NCI-H2107 treated with DMSO at 0.1 percent for 48 hours (cell line): ENCODE measurements at regions not wholly inside any gene's neighbourhood (a gene's known extent, or its start where the extent isn't known, plus 50 kb on each side); places are given as distances from the start of the nearest gene placed in this dataset.

ENCODE experiments used
- DNase-seq: peaks from one replicate; lab custom pipeline; 2025; ENCODE audit not compliant: unreplicated experiment; lab: John Stamatoyannopoulos, UW

GRCh38 chr4:84441758-84442377 lies 57.2 kb downstream of the NKX6-1 start:
- DNase-seq: no peak

GRCh38 chr4:84439996-84440395 lies 59.1 kb downstream of the NKX6-1 start:
- no peak for DNase-seq

DNA sequence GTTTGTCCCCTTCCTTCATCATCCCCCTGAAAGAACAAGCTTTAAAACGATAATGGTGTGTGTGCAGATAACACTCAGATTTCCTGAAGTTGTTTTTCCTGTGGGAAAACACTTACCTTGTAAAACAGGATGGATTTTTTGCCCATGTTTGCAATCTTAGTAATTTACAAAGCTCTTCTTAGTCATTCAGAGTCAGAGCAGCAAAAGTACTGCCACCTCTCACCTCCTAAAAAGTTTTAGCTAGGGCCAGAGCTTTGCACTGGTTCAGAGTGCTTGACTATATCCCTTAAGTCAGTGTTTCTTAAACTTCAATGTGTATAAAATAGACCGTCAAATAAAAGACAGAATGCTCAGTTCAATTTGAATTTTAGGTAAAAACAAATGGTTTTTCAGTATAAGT lies 62.3 kb downstream of the NKX6-1 start:
- DNase-seq: no peak

DNA sequence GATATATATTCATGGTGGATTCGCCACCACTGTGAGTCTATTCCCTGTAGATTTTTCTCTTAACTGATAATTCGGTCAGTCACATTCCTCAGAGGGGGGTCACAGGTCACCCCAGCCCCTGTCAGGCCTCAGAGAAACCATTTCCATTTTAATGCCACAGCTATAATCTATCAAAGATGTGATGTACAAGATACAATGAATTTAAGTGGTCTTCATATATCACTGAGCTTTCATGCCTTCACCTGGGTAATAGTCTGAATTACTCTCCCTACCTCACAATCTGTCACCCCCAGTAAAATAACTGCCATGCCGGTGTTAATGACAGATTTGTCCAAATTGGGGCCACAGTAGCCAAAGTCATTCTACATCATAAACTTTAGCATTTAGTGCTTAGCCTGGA lies 64.7 kb downstream of the NKX6-1 start:
- no peak for DNase-seq

GRCh38 chr4:84433633-84434222 lies 65.4 kb downstream of the NKX6-1 start:
- no peak for DNase-seq

- no peak for DNase-seq
Observed at GRCh38 chr4:84432713-84433112, 66.4 kb downstream of the NKX6-1 start.

GRCh38 chr4:84420608-84421007 lies 78.5 kb downstream of the NKX6-1 start:
- DNase-seq: no peak

- no peak for DNase-seq
Observed at GRCh38 chr4:84419201-84419600, 79.9 kb downstream of the NKX6-1 start.

- DNase-seq: peak; percentile 43
Observed at GRCh38 chr4:84417997-84418709, 80.9 kb downstream of the NKX6-1 start.

DNA sequence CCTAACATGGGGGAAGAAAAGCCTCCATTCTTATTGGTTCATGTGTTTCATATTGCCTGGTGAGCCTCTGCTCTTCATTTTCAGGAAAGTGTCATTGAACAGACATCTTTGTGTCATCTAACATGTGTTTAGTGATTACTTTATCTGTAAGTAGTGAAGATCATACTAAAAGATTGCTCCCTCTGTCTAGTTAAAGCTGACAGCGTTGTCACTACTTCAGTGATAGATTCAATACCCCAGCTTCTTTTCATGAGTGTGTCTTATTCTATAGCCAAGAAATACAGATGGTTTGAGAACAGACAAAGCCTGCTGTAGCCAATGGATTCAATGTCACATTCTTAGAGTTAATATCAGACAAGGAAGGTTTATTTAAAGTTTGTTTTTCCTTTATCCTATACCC lies 85.1 kb downstream of the NKX6-1 start:
- DNase-seq: no peak

DNA sequence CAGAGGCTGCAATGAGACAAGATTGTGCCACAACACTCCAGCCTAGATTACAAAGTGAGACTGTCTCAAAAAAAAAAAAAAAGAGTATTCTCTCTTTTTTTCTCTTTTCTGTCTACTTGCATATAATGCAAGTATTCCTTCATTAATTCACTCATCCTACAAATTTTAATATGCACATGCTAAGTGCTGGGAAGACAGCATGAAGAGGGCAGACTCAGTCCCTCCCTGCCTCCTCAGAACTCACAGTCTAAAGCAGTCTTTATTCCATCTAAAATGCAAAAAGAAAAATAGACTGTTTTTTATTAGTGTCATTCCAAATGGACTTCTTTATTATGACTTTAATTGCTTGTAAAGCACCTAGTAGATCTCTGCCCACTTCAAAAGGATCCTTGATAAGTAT lies 85.6 kb downstream of the NKX6-1 start:
- DNase-seq: no peak

GRCh38 chr4:84412062-84412461 lies 87.0 kb downstream of the NKX6-1 start:
- DNase-seq: no peak

DNA sequence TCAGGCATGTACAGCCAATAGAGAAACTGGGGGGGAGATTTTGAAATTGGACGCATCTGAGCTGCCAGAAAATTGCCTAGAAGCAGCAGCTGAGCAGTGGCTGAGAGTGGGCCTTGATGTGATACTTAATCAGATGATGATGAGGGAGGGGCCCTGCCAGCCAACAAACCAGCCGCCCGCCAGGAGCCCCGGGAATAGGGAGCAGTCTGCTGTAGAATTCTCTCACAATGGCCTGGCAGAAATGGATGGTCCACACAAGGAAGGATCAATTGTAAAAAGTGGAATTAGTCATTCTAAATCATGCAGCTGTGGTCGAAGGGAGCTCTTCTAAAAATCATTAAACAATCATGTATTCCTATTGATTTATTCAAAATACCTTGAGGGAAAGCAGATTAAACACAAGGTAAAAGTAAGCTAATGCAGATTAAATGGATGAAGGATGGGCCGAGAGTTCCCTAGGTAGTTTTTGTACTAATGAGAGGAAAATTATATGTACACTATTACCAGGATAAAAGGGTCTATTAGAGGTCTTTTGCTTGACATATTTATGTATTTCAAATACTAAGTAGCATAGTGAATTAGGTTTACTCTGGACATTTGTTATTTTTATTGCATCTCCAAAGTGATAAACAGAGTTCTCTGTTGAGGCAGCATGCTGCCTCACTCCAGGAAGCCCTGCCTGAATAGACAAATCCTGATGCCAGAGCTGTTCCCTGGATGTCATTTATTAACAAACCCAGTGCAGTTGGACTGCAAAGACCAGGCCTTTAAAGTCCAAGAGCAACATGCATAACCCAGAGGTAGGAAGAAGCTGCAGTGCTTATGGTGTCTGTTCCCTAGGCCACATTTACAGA lies 91.3 kb downstream of the NKX6-1 start:
- DNase-seq: no peak

DNA sequence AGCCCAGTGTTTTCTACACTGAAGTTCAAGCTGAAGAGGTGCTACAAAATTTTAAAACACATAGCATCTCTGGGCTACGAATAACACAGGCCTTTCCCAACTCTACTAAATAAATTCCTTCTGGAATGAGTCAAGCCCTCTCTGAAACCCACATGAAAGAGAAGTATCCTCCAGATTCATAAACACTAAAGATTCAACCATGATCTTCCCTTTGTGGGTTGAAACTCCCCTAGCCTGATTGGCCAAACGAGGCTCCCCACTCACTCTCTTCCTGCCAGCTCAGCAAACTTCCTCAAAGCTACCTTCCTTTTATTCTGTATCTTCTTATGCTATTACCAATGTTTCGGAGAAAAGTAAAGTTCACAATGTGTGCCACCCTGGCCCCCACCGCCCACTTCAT lies 95.4 kb downstream of the NKX6-1 start:
- DNase-seq: no peak

- peak; percentile 57 for DNase-seq
Observed at GRCh38 chr4:84401701-84402306, 97.3 kb downstream of the NKX6-1 start.

GRCh38 chr4:84394386-84394785 lies 104.7 kb downstream of the NKX6-1 start:
- no peak for DNase-seq

DNA sequence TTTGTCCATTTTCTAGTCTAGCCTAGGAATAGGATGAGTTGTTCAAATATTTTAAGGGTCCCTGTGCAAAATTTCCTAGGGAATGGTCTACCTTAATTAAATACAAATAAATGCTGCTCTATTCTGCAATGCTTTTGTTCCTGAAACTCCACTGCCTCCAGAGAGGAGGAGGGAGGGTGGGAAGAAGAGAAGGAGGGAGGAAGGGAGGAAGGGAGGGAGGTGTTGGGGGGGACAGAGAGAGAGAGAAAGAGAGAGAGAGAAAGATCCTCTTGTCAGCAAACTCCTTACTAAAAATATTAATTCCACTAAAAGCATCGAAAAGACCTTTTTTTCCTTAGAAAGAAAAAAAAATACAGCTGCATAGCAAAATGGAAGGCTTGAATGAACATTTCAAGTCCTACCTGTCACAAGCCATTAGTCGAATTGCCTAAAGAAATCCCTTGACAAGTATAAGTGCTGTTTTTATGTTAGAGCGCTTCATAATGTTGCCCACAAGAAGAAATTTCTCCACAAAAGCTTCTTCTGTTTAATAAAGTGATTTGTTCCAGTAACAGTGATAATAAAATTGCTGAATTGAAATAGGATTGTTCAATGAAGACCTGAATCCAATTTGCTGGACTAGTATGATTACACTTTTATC lies 106.0 kb downstream of the NKX6-1 start:
- DNase-seq: no peak

DNA sequence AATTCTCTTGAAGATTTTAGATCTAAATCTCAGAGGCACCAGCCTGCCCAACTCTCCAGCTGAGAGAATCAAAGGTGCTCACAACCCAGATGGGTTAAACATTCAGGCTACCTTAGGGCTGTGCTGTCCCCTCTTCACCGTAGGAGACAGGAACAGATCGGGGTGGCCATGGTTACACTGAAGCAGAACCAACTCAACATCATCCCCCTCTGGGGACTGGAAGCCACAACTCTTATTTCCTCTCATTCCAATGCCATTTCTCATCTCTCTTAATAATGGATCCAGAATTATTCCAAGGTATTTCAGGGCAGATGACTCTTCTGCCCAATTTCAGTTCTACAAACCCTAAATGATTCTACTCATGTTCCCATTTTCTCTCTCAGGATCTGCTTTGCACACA lies 109.7 kb downstream of the NKX6-1 start:
- DNase-seq: no peak

DNA sequence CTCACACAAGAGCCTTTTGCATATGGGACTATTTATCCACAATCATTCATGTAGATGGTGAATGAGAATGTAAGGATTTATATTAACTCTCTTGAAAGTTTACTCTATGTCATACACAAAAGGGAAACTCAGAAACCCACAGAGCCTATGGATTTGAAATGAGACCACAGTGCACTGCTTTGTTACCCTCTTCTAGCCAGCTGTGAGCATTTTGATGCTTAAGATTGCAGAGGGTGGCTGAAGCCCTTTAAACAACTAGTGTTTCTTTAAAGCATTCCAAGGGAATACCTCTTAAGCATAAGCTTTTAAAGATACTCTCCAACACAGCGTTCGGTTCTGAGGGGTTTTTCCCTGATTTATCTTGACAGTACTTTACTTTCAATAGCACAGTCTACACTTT lies 113.9 kb downstream of the NKX6-1 start:
- no peak for DNase-seq

DNA sequence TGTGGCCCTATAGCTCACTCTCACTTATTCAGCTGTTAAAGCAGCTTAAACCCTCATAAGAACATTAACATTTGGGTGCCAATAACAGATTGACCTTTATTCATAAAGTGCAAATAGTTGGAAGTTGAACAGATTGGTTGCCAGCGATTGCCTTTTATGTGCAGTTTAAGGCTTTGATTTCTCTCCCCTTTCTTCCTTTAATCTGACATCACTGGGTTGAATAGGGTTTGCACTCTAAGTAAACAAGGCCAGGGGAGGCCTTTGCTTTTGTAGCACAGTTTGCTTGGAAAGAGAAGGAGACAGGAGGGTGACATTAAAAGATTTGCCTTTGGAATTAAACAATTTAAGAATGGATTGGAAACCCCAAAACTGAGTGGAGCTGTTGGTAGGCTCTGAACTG lies 114.3 kb downstream of the NKX6-1 start:
- no peak for DNase-seq

DNA sequence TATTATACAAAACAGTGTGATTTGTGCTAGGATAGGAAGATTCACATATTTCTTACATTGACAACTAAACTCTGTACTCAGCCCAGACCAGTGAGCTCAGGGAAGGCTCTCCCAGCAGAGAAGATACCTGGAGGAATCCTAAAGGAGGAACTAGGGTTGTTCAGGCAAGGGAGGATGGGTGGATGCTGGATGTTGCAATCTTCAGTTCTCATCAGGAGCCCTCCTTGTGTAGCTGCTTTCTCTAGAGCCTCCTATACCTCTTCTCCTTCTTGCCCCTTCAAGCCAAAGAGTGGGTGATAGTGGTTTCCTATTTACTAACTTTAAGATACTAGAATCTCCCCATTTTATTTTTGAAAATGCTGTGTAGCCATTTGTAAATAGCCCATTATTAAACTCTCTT lies 117.3 kb downstream of the NKX6-1 start:
- no peak for DNase-seq
